NCI-H510A treated with DMSO at 0.1 percent for 48 hours (cell line): ENCODE measurements at regions not wholly inside any gene's neighbourhood (a gene's known extent, or its start where the extent isn't known, plus 50 kb on each side); places are given as distances from the start of the nearest gene placed in this dataset.

ENCODE experiments used
- DNase-seq: peaks from one replicate; lab custom pipeline; 2025; lab: John Stamatoyannopoulos, UW

DNA sequence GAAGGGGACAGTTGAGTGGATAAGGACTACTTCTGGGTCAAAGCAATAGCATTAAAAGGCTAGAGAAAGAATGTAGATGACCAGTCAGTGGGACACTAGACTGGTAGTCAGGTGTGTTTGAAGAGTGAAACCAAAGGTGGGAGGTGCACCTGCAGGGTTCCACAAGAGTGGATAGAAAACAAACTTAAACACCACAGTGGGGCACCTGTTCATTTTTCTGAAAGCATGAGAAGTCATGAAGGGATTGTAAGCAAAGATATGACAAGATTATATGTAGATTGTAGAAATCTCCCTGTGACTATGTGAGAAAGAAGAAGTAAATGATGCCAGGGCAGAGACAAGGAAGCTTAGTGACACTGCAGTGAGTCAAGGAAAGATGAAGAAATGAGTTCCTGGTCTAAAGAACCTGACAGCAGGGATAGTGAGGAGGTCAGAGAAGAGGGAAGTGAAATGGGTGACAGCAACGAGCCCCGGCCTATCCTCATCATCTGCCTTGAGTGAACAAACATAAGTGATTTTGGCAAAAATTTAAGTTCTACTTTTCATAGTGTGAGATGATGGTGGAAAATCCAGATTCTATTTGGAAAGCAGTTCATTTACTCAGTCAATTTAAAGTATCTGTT, 296.9 kb downstream of the TLE4 start:
- no peak for DNase-seq

GRCh38 chr9:79862921-79863890, 291.4 kb downstream of the TLE4 start:
- no peak for DNase-seq

GRCh38 chr9:79858508-79858907, 286.7 kb downstream of the TLE4 start:
- DNase-seq: no peak

DNA sequence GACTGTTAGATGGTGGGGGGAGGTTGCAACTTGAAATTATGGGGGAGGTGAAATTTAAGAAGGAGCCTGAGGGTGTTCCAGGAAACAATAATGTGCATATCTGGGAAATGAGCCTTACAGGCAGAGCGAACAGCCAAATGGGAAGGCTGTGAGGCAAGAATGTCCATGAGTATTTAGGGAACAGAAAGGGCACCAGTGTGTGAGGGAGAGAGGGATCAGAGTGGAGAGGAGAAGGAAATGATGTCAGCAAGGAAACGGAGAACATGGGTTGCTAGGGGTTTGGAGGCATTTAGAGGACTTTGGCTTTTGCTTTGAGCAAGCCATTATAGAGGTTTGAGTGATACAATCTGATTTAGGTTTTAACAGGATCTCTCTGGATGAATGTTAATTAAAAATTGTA, 285.4 kb downstream of the TLE4 start:
- DNase-seq: no peak

- DNase-seq: no peak
Observed at GRCh38 chr9:79847074-79847473, 275.3 kb downstream of the TLE4 start.

GRCh38 chr9:79829566-79830302, 258.0 kb downstream of the TLE4 start:
- DNase-seq: no peak

GRCh38 chr9:79824265-79824664, 252.5 kb downstream of the TLE4 start:
- DNase-seq: no peak

DNA sequence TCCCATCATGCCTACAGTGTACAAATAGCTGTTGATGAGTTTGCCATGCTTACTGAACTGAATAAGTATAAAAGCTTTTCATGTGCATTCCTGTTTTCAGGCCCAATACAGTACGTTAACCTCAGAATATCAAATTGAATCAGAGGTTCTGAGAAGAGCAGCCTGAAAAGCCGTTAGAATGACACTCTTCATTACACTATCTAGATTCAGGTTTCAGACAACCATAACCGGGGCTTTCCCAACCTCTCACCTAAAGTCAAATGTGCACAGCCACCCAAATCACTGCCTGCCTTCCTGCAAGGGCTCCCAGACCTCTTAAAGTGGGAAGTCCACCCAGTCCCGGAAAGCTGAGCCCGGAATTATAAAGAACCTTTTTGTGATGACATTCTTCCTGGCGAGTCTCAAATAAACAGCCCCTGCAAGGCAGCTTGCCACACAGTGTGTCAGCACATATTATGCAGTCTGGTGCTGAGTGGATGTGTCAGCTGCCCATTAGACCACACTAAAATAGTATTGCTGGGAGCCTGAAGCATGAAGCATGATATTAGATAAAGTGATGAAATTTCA, 245.8 kb downstream of the TLE4 start:
- no peak for DNase-seq

GRCh38 chr9:79813258-79813638, 241.5 kb downstream of the TLE4 start:
- no peak for DNase-seq

DNA sequence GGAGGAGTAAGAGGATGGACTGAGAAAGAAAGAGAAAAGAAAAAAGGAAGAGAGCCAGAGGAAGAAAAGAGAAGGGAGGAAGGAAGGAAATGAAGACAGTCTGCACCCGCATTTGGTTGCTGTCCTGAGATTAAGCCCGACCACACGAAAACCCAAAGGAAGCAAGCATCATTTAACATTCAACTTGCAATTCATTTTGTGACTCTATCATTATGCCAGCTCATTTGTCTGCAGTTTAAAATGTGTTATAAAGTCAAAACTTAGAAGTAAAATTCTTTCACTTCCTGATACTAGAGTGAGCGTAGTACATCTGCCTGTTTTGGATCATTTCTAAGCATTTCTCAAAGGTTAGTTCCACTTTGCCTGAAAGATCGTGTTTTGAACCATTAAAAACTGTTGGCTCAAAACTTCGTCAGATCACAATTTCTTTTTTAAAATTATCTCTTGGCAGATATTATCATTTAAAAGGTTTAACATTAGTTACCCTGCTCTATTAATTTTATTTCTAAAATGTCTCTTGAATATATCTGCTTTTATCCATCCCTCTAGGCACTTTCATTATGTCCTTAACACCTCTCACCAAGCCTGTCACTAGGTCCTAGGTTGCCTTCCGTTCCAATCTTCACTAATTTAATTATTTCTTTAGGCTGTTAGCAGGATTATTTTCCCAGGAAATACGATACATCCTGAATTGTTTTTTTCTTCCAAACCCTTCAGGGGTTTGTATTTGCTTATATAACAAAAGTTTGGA, 240.9 kb downstream of the TLE4 start:
- DNase-seq: no peak

DNA sequence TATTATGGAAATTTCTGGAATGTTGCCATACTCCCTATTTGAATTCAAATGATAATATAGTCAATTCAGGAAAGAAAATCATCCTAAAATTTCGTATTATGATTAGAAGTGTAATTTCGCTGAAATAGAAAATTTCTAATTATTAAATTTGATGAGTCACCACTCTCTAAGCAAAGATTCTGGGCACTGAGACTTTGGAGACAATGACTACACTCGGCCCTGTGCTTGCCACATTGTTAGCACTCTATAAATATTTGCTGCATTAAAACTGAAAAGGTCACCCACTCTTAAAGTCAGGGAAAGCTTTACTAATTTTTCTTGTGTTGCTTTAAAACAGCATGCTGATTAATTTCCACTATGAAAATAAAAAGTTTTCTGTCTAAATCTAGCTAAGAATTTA, 240.3 kb downstream of the TLE4 start:
- no peak for DNase-seq

DNA sequence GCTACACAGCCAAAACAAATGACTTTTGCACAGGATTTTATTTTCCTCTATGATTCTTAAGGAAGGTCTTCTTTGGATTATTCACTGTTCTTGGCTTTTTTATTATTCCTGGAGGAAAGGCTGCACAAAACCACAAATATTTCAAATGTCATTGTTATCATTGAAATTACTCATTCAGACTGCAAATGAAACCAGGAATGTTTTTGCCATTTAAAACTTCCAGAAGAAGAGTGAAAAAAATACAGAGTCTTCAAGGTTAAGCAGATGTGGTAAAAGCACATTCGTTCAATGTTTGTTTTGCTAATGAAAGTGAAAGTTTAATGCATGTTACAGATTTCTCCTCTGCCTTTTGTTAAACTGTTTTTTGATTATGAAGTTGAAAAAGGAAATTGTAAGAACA, 238.2 kb downstream of the TLE4 start:
- DNase-seq: no peak

DNA sequence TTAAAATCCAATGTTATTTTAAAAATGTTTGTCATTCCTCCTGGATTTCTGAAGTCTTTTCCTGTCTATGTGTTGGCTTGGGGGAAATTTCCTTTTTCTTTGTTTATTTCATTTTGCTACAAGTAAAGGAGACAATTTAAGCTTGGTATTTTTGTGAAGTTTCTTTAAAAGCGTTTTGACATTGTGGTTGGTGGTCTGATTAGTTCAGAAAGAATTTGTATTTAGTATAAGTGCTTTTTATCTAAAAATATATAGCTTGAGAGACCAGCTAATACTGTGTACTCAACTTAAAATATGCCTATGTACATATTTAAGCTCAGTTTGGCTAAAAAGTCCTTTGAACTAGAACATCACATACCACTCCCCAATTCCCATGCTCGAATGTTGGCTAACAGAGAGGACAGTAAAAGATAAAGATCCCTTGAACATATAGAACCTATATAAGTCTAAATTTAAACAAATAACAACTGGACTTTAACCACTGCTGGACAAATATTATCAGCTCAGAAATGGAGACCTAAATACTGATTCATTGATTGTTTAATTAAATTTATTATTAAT, 237.6 kb downstream of the TLE4 start:
- no peak for DNase-seq

DNA sequence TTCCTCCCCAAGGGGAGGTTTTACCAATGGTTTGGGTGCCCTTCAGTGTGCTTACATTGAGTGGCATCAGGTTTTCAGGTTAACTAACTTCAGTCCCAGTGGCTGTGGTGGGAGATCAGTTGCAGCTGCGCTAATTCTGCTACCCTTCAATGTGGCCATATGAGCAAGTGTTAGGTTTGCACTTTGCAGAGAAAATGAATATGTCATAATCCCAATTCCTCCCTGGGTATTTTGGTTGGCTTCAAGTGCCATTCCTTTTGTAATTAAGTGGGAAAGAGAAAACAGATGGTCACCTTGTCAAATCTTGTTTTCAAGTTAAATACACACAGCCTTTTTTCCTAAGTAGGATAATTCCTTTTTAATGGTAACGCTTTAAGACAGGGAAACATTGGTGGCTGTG, 236.2 kb downstream of the TLE4 start:
- no peak for DNase-seq

- no peak for DNase-seq
Observed at GRCh38 chr9:79806086-79806485, 234.3 kb downstream of the TLE4 start.

DNA sequence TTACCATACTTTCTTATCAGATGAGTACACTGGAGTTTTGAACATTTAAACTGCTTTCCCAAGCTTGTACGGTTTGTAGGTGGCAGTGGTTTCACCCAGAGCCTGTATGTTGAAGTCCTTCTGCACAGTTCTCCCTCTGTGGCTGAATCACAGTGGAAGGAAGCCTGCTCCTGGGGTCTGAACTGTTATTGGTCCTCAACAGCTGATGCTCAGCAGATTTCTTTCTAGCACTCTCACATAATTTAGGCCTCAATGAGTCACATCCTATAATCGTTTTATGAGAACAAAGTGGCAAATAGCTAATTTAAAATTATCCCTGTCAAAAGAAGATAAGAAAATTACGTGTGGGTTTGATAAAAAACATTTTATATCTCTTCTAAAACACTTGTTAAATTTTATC, 229.7 kb downstream of the TLE4 start:
- DNase-seq: no peak

- no peak for DNase-seq
Observed at GRCh38 chr9:79800578-79800977, 228.8 kb downstream of the TLE4 start.

DNA sequence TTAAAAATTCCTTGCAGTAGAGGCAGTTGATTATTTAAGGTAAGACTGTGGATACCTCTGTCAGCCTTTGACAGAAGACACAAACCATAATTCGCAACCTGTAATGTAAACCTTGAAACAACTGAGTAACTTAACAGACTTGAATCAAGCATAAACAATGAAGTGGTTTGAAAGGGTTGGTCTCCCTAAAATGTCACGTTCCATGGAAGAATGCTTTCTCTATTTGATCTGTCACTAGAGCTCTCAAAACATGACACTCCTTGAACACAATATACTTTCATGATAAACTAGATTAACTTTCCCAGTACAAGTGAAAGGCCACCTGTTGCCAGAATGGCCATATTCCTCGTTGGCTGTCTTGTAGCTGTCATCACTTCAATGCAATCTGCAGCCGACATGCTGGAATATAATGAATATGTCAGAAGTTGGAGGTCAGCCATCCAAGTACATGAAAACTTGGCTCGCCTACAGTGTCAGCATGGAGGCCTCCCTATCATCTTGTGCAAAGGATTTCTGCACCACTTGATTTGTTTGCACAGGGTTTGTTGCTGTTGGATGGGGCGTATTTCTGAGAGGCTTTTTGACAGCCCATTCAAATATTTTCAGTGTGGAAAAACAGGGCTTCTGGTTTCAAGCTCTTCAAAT, 228.0 kb downstream of the TLE4 start:
- DNase-seq: peak; percentile 71

DNA sequence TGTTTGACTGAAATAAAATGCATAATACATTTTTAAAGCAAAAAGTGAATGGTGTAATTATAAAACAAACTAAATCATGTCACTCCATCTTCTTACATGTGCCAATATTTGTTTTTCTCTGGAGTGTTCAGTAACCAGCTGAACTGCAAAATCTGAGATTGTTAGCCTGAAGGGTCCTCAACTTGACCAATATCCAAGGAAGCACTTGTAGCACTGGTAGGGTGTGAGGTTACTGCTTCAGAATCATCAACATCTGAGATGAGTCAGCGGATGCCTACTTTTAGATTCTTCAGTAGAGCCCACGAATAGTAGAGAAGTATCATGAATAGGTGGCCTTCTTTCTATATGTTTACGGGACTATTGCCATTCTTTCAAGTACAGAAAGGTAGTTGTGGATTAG, 226.7 kb downstream of the TLE4 start:
- peak; percentile 4 for DNase-seq

- no peak for DNase-seq
Observed at GRCh38 chr9:79796411-79796810, 224.6 kb downstream of the TLE4 start.

DNA sequence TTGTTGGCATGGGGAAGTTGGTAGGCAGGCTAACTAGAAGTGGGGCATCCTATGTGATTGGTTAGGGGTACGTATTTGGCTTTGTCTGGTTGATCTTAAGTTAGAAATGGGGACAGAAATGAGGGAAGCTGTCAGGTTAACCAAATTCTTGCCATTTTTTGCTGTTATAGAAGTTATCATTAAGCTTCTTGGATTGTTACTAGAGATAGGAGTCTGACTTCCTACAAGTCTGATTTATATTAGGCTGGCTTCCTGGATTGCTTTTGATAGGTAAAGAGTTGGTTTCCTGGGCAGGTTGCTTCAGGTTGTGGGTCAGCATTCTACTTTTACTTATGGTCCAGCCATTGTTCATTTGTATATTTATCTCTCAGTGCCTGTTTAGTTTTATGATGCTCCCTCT, 216.9 kb downstream of the TLE4 start:
- no peak for DNase-seq
